ENCODE measurements at regions not wholly inside any gene's neighbourhood (a gene's known extent, or its start where the extent isn't known, plus 50 kb on each side); places are given as distances from the start of the nearest gene placed in this dataset.

DNA sequence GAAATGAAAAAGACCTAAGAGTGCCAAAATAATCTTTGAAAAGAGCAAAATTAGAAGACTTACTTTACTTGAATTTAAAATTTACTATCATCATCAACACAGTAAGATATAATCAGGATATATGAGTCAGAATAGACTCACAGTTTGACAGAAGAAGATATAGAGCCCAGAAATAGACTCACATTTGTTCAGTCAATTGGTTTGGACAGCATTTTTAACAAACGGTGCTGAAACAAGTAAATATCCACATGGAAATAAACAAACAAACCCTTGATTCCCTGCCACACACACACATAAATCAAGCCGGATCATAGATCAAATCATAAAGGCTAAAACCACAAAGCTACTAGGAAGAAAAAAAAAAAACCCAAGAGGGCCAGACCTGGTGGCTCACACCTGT lies 291.1 kb downstream of the ADGRG6 start:
- H3K27ac ChIP-seq = no peak overlapping the region
- H3K27me3 ChIP-seq = peaks cover 0 to 5% (median 0%) of the 10 kb centered on the region in 9 donors
- ATAC-seq (no peak), DNase-seq (no peak)
- no peak for TF ChIP-seq POLR2A (IDR thresholded peaks at IDR 0.05)
- TF ChIP-seq, protein P1, sequence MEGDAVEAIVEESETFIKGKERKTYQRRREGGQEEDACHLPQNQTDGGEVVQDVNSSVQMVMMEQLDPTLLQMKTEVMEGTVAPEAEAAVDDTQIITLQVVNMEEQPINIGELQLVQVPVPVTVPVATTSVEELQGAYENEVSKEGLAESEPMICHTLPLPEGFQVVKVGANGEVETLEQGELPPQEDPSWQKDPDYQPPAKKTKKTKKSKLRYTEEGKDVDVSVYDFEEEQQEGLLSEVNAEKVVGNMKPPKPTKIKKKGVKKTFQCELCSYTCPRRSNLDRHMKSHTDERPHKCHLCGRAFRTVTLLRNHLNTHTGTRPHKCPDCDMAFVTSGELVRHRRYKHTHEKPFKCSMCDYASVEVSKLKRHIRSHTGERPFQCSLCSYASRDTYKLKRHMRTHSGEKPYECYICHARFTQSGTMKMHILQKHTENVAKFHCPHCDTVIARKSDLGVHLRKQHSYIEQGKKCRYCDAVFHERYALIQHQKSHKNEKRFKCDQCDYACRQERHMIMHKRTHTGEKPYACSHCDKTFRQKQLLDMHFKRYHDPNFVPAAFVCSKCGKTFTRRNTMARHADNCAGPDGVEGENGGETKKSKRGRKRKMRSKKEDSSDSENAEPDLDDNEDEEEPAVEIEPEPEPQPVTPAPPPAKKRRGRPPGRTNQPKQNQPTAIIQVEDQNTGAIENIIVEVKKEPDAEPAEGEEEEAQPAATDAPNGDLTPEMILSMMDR (IDR thresholded peaks at IDR 0.05) = no peak
- WGBS, 4 donors = 53 to 87% (median 78%) methylated on average over 2 of the region's 2 CpGs
- peaks cover 0 to 14% (median 0%) of the 10 kb centered on the region in 12 donors for H3K9me3 ChIP-seq
- intact Hi-C loops (cut with DNase I) = no loop called here
- H3K4me1 ChIP-seq = no peaks in the 10 kb centered on the region
- H3K4me3 ChIP-seq = no peak overlapping the region
- no peaks in the 10 kb centered on the region for H3K36me3 ChIP-seq

GRCh38 chr6:142597836-142598235 lies 296.0 kb downstream of the ADGRG6 start:
- ATAC-seq (no peak), DNase-seq (no peak)
- Histone ChIP-seq H3K27ac (no peak overlapping the region), H3K9me3 (peaks cover 0 to 4% (median 0%) of the 10 kb centered on the region in 12 donors), H3K36me3 (no peaks in the 10 kb centered on the region), H3K27me3 (peaks cover 0 to 8% (median 0%) of the 10 kb centered on the region in 9 donors), H3K4me3 (peak overlapping the region in 1 of 12 donors; percentile 11), H3K4me1 (no peaks in the 10 kb centered on the region)
- 27 to 45% (median 38%) methylated on average over 5 of the region's 5 CpGs for WGBS, 4 donors
- intact Hi-C loops (cut with DNase I) = no loop called here
- no peak for TF ChIP-seq POLR2A (IDR thresholded peaks at IDR 0.05)
- TF ChIP-seq, protein P1 (IDR thresholded peaks at IDR 0.05) = no peak

DNA sequence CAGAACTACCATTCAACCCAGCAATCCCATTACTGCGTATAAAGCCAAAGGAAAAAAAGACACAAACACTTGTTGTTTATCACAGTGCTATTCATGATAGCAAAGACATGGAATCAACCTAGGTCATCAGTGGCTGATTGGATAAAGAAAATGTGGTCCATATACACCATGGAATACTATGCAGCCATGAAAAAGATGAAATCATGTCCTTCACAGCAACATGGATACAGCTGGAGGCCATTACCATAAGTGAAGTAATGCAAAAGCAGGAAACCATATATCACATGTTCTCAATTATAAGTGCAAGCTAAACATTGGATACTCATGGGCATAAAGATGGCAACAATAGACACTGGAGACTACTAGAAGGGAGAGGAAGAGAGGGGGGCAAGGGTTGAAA lies 299.6 kb downstream of the ADGRG6 start:
- peaks cover 0 to 4% (median 0%) of the 10 kb centered on the region in 12 donors for H3K9me3 ChIP-seq
- H3K27me3 ChIP-seq = peaks cover 0 to 6% (median 0%) of the 10 kb centered on the region in 9 donors
- intact Hi-C loops (cut with DNase I) = no loop called here
- no peaks in the 10 kb centered on the region for H3K4me1 ChIP-seq
- no peak for ATAC-seq
- no peak overlapping the region for H3K4me3 ChIP-seq
- no peaks in the 10 kb centered on the region for H3K36me3 ChIP-seq
- TF ChIP-seq POLR2A (IDR thresholded peaks at IDR 0.05) = no peak
- TF ChIP-seq, protein P1 (IDR thresholded peaks at IDR 0.05) = no peak
- no peak for DNase-seq
- no peak overlapping the region for H3K27ac ChIP-seq
- 95 to 100% (median 98%) methylated on average over 1 of the region's 1 CpG for WGBS, 4 donors

GRCh38 chr6:142602972-142603371 lies 301.2 kb downstream of the ADGRG6 start:
- whole genome bisulfite sequencing, 4 donors = 77 to 94% (median 79%) methylated on average over 3 of the region's 3 CpGs
- Histone ChIP-seq H3K4me1 (no peaks in the 10 kb centered on the region), H3K9me3 (peaks cover 0 to 4% (median 0%) of the 10 kb centered on the region in 12 donors), H3K4me3 (no peak overlapping the region), H3K27me3 (peaks cover 0 to 9% (median 0%) of the 10 kb centered on the region in 9 donors), H3K36me3 (no peaks in the 10 kb centered on the region), H3K27ac (no peak overlapping the region)
- intact Hi-C loops (cut with DNase I) = no loop called here
- no peak for ATAC-seq
- DNase-seq = no peak
- TF ChIP-seq, protein P1 (IDR thresholded peaks at IDR 0.05) = no peak
- no peak for TF ChIP-seq POLR2A (IDR thresholded peaks at IDR 0.05)
